ENCODE measurements at regions not wholly inside any gene's neighbourhood (a gene's known extent, or its start where the extent isn't known, plus 50 kb on each side); places are given as distances from the start of the nearest gene placed in this dataset.
A peak's percentile ranks its signal among the peaks of the same experiment; 100 is the strongest.

DNA sequence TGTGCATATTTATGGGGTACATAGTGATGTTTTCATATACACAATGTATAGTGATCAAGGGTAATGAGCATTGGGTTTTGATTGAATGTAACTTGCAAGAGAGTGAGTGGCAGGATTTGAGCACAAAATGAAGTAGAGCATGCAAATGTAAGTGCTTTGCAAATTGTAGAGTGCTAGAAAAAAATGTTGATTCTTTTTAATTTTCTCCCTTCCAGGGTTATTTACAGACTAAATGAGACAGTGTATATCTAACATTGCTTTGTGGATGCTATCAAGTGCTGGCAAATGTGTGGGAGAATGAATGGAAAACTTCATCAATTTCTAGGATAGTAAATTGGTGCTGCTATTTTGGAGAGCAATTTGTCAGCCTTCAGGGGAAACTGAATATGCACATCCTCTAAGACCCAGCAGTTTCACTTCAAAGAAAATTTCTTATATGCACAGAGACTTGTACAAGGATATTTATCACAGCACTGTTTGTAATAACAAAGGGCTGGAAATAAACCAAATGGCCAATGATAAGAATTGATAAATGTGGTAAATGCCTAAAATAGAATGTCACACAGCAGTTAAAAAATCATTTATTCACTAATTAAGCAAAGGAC lies 120.6 kb upstream of the PLPP4 start:
- no peaks in the 10 kb centered on the region for H3K36me3 ChIP-seq
- no peak overlapping the region for H3K4me3 ChIP-seq
- no peaks in the 10 kb centered on the region for H3K27me3 ChIP-seq
- no peaks in the 10 kb centered on the region for H3K9me3 ChIP-seq
- no peak for DNase-seq
- TF ChIP-seq, protein P1, sequence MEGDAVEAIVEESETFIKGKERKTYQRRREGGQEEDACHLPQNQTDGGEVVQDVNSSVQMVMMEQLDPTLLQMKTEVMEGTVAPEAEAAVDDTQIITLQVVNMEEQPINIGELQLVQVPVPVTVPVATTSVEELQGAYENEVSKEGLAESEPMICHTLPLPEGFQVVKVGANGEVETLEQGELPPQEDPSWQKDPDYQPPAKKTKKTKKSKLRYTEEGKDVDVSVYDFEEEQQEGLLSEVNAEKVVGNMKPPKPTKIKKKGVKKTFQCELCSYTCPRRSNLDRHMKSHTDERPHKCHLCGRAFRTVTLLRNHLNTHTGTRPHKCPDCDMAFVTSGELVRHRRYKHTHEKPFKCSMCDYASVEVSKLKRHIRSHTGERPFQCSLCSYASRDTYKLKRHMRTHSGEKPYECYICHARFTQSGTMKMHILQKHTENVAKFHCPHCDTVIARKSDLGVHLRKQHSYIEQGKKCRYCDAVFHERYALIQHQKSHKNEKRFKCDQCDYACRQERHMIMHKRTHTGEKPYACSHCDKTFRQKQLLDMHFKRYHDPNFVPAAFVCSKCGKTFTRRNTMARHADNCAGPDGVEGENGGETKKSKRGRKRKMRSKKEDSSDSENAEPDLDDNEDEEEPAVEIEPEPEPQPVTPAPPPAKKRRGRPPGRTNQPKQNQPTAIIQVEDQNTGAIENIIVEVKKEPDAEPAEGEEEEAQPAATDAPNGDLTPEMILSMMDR (IDR thresholded peaks at IDR 0.05): no peak
- H3K4me1 ChIP-seq: no peaks in the 10 kb centered on the region
- no peak overlapping the region for H3K27ac ChIP-seq
- intact Hi-C loops (cut with DNase I; ENCODE audit: low total_unique reads): no loop called here

DNA sequence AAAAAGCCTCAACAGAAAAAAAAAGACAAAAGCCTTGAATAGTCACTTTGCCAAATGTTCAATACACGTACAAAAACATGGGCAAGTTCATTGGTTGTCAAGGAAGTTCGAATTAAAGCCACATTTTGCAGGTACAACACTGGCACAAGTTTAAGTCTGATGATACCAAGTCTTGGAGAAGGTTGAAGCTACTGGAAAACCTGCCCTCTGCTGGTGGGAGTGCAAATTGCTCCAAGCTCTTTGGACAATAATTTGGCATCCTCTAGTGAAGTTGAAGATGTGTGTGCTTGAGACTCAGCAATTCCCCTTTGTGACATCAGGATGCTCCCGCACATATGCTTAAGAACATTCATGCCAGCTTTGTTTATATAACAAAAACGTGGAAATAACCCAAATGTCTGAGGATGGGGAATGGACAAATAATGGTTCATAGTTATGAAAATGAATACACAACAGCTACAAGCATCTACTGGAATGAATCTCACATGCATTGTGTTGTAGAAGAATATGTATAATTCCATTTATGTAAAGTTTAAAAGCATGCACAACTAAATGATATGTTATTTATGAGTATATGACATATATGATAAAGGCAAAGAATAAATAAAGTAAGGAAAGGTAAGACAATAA lies 120.0 kb upstream of the PLPP4 start:
- Histone ChIP-seq H3K4me1 (no peaks in the 10 kb centered on the region), H3K9me3 (no peaks in the 10 kb centered on the region), H3K27me3 (no peaks in the 10 kb centered on the region), H3K36me3 (no peaks in the 10 kb centered on the region), H3K4me3 (no peak overlapping the region), H3K27ac (no peak overlapping the region)
- DNase-seq: peak in 1 of 2 donors; percentile 30
- intact Hi-C loops (cut with DNase I; ENCODE audit: low total_unique reads): no loop called here
- TF ChIP-seq, protein P1 (IDR thresholded peaks at IDR 0.05): peak; percentile 24 to 38

DNA sequence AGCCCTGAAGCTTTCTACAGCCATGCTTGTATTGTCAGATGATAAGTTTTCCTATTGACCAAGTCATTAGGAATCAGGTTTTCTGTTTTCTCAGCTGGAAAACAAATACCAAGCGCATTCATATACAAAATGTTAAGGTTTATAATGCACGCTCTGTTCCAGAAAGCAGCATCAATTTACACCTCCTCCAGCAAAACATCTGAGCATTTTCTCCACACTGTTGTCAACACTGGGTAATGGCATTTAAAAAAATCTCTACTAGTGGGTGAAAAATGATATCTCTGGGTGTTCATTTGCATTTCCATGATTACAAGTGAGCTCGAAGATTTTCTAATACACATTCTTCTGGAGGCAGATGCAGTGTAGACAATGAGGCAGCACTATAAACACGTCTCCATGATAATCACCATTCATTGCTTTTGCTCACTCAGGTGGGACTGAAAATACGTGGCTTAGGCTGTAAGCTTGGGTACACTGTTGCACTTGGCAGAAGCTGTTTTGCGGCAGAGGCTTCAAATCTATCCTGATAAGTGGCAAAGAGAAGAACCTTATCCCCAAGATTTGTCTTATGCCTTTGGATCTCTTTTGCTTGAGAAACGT lies 114.8 kb upstream of the PLPP4 start:
- Histone ChIP-seq H3K4me1 (no peaks in the 10 kb centered on the region), H3K27me3 (no peaks in the 10 kb centered on the region), H3K4me3 (no peak overlapping the region), H3K27ac (no peak overlapping the region), H3K9me3 (no peaks in the 10 kb centered on the region), H3K36me3 (no peaks in the 10 kb centered on the region)
- intact Hi-C loops (cut with DNase I; ENCODE audit: low total_unique reads): no loop called here
- DNase-seq: no peak
- TF ChIP-seq, protein P1 (IDR thresholded peaks at IDR 0.05): no peak

DNA sequence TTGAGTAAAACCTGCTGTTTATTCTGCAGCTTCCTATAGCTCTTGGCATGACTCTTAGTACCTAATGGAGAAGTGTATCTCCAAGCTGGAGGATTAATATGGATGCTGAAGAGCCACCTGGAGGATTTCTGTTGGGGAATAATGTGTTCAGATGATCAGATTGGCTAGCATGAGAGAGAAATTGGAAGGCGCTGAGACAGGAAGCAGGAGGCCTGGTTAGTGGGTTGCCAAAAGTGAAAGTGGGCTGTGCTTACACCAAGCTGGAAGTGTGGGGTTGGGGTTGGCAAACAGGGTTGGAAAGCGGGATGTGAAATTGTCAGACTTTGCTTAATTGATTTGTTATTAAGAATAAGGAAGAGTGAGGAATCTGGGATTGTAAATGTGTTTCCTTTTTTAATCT lies 111.8 kb upstream of the PLPP4 start:
- no peaks in the 10 kb centered on the region for H3K9me3 ChIP-seq
- no peaks in the 10 kb centered on the region for H3K4me1 ChIP-seq
- no peak overlapping the region for H3K27ac ChIP-seq
- H3K4me3 ChIP-seq: no peak overlapping the region
- H3K36me3 ChIP-seq: no peaks in the 10 kb centered on the region
- H3K27me3 ChIP-seq: peaks cover 0 to 6% of the 10 kb centered on the region in 2 donors
- intact Hi-C loops (cut with DNase I; ENCODE audit: low total_unique reads): no loop called here
- no peak for DNase-seq
- TF ChIP-seq, protein P1 (IDR thresholded peaks at IDR 0.05): no peak

DNA sequence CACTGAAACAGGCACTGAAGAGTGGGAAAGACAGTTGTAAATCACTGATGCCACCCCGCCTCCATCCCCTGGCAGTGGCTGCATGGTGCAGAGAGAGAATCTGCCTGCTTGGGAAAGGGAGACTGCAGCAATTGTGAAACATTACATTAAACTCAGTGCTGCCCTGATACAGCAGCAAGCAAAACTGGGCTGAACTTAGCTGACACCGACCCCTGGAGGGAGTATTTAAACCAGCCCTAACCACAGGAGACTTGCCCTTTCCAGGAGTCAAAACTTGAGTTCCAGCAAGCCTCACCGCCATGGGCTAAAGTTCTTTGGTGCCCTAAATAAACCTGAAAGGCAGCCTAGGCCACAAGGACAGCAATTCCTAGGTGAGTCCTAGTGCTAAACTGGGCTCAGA lies 109.4 kb upstream of the PLPP4 start:
- intact Hi-C loops (cut with DNase I; ENCODE audit: low total_unique reads): no loop called here
- Histone ChIP-seq H3K27me3 (peaks cover 0 to 6% of the 10 kb centered on the region in 2 donors), H3K36me3 (no peaks in the 10 kb centered on the region), H3K4me1 (no peaks in the 10 kb centered on the region), H3K9me3 (no peaks in the 10 kb centered on the region), H3K4me3 (no peak overlapping the region), H3K27ac (no peak overlapping the region)
- TF ChIP-seq, protein P1 (IDR thresholded peaks at IDR 0.05): no peak
- DNase-seq: no peak

Measured in tibial artery (tissue), 4 donors.